ENCODE measurements at regions not wholly inside any gene's neighbourhood (a gene's known extent, or its start where the extent isn't known, plus 50 kb on each side); places are given as distances from the start of the nearest gene placed in this dataset.
"Not testable (repeated sequence)": the region's sequence is repeated elsewhere in the genome, so short reads cannot be mapped to it uniquely, and the experiment has no call there.

GRCh38 chr5:57735279-57736153 lies 252.9 kb upstream of the ACTBL2 start:
- TF ChIP-seq CTCF (IDR thresholded peaks at IDR 0.05; ENCODE audit: low read depth, low read length); POLR2A (IDR thresholded peaks at IDR 0.05; ENCODE audit: extremely low read depth, insufficient read length); MAX (IDR thresholded peaks at IDR 0.05; ENCODE audit: low read depth, low read length); MYC (IDR thresholded peaks at IDR 0.05; ENCODE audit: low read depth, low read length): not testable (repeated sequence)
